Activated CD4-positive, alpha-beta T cell treated with anti-CD3 and anti-CD28 coated beads, Interleukin-2, amount 10 ng/mL, durations not matched to agents 24 days and 14 days (primary cell): ENCODE measurements at regions not wholly inside any gene's neighbourhood (a gene's known extent, or its start where the extent isn't known, plus 50 kb on each side); places are given as distances from the start of the nearest gene placed in this dataset.

Experiments used
- DNase-seq: peaks from one replicate; pipeline ENCODE4 v3.0.0; 2022
- H3K27ac Mint-ChIP-seq: one replicate; pipeline ENCODE4 v1.8.0; 2022; ENCODE audit warnings: mild to moderate bottlenecking, mixed read lengths
- H3K27me3 Mint-ChIP-seq: one replicate; pipeline ENCODE4 v1.8.0; 2022; ENCODE audit warnings: mixed read lengths
- H3K36me3 Mint-ChIP-seq: one replicate; pipeline ENCODE4 v1.8.0; 2022; ENCODE audit warnings: low read depth, mild to moderate bottlenecking, mixed read lengths
- H3K4me1 Mint-ChIP-seq: one replicate; pipeline ENCODE4 v1.8.0; 2021; ENCODE audit warnings: mixed read lengths
- H3K4me3 Mint-ChIP-seq: one replicate; pipeline ENCODE4 v1.8.0; 2022; ENCODE audit warnings: mild to moderate bottlenecking, moderate library complexity, mixed read lengths
- H3K9me3 Mint-ChIP-seq: one replicate; pipeline ENCODE4 v1.8.0; 2021; ENCODE audit warnings: mixed read lengths
- intact Hi-C: fragments of 100-400 bp; cut with micrococcal nuclease; formaldehyde crosslinking; loops from one replicate; pipeline ENCODE4 v1.15.1; 2023

DNA sequence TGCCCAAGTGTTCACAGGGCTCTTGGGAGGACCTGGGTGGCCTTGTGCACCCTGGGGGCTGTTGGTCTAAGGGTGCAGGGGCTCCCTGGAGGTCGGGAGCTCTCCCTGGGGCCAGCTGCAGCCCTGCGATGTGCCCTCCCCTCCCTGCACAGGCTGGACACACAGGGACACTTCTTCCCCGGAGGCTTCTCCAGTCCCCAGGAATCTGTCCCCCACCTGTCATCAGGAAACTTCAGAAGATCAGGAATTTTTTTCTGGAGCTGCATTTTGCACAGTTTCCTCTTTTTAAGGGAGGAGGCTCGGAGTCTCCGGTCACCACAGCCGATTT lies 66.9 kb upstream of the BHLHE23 start:
- H3K27ac Mint-ChIP-seq: no peak overlapping the region
- H3K4me3 Mint-ChIP-seq: no peak overlapping the region
- intact Hi-C loops: no loop called here
- H3K9me3 Mint-ChIP-seq: no peaks in the 10 kb centered on the region
- H3K36me3 Mint-ChIP-seq: no peaks in the 10 kb centered on the region
- H3K4me1 Mint-ChIP-seq: peaks cover 1% of the 10 kb centered on the region
- peaks cover 20% of the 10 kb centered on the region for H3K27me3 Mint-ChIP-seq
- DNase-seq: no peak

- no peak overlapping the region for H3K4me3 Mint-ChIP-seq
- DNase-seq: no peak
- peaks cover 1% of the 10 kb centered on the region for H3K4me1 Mint-ChIP-seq
- intact Hi-C loops: no loop called here
- H3K27me3 Mint-ChIP-seq: peaks cover 20% of the 10 kb centered on the region
- H3K27ac Mint-ChIP-seq: no peak overlapping the region
- no peaks in the 10 kb centered on the region for H3K36me3 Mint-ChIP-seq
- no peaks in the 10 kb centered on the region for H3K9me3 Mint-ChIP-seq
Measured at GRCh38 chr20:63072991-63073737, 66.4 kb upstream of the BHLHE23 start.

DNA sequence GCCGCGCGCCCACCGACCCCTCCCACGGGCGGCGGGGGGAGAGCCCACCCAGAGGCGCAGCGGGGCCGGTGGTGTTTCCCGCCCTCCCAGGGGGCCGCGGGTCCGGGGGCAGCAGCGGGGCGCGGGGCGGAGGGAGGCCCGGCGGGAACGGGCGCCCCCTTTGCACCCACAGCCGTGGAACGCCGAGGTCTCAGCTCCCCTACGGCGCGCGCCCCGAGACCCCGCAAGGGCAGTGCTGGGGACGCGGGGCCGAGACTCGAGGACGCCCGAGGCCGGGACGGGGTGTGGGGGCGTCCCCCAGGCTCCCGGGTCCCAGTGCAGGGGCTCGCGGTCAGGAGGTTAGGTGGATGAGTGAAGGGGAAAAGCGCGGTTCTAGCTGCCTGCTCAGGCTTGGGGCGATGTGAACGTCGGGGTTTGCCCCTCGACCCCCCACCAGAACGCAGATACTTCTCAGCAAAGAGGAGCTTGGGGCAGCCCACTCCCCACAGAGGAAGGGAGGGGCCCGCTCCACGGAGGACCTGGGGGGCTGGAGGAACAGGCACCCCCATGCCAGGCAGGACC lies 65.5 kb upstream of the BHLHE23 start:
- intact Hi-C loops: no loop called here
- H3K27ac Mint-ChIP-seq: no peak overlapping the region
- H3K9me3 Mint-ChIP-seq: no peaks in the 10 kb centered on the region
- no peak for DNase-seq
- no peak overlapping the region for H3K4me3 Mint-ChIP-seq
- H3K36me3 Mint-ChIP-seq: no peaks in the 10 kb centered on the region
- peaks cover 20% of the 10 kb centered on the region for H3K27me3 Mint-ChIP-seq
- peaks cover 1% of the 10 kb centered on the region for H3K4me1 Mint-ChIP-seq

GRCh38 chr20:63071541-63072181 lies 64.9 kb upstream of the BHLHE23 start:
- no peak overlapping the region for H3K27ac Mint-ChIP-seq
- intact Hi-C loops: no loop called here
- no peaks in the 10 kb centered on the region for H3K36me3 Mint-ChIP-seq
- H3K4me1 Mint-ChIP-seq: peaks cover 1% of the 10 kb centered on the region
- peaks cover 20% of the 10 kb centered on the region for H3K27me3 Mint-ChIP-seq
- no peak for DNase-seq
- no peaks in the 10 kb centered on the region for H3K9me3 Mint-ChIP-seq
- H3K4me3 Mint-ChIP-seq: no peak overlapping the region

DNA sequence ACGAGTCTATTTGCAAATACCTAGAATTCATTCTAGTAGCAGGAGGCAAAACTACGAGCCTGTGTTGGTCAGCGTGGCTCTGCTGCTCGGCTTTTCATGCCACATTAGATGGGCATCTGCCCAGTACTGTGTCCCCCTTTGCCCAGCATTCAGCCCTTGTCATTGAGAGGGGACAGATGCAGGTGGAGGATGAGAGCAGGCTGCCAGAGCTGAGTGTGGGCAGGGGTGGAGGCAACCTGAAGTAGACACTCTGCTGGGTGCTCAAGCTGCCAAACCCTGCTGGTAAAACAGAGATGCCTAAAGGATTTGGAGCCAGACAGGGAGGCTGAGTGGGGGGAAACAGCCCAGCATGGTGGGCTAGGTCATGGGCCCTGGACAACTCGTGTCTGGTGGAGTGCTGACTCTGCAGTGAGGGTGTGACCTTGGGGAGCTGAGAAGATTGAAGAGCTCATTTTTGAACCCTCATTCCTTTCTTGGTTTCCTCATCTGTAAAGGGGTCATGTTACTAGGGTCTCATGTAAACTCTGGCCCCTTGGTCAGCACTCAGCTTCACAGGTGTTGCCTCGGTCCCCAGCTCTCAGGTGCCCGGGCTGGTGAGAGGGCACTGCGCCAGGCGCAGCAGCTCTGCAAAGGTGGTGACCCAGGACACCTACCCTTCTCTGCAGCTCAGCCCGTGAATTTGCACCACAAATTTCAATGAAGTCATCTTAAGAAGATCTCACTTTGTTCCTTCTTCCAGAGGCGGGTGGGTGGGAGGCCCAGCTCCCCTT lies 64.2 kb upstream of the BHLHE23 start:
- H3K36me3 Mint-ChIP-seq: no peaks in the 10 kb centered on the region
- peaks cover 1% of the 10 kb centered on the region for H3K4me1 Mint-ChIP-seq
- no peak overlapping the region for H3K4me3 Mint-ChIP-seq
- intact Hi-C loops: no loop called here
- no peak for DNase-seq
- H3K9me3 Mint-ChIP-seq: no peaks in the 10 kb centered on the region
- peaks cover 20% of the 10 kb centered on the region for H3K27me3 Mint-ChIP-seq
- H3K27ac Mint-ChIP-seq: no peak overlapping the region

GRCh38 chr20:63070301-63070625 lies 63.5 kb upstream of the BHLHE23 start:
- Mint-ChIP-seq H3K9me3 (no peaks in the 10 kb centered on the region), H3K27ac (no peak overlapping the region), H3K36me3 (no peaks in the 10 kb centered on the region), H3K4me1 (peaks cover 1% of the 10 kb centered on the region), H3K4me3 (no peak overlapping the region), H3K27me3 (peaks cover 20% of the 10 kb centered on the region)
- intact Hi-C loops: no loop called here
- no peak for DNase-seq

DNA sequence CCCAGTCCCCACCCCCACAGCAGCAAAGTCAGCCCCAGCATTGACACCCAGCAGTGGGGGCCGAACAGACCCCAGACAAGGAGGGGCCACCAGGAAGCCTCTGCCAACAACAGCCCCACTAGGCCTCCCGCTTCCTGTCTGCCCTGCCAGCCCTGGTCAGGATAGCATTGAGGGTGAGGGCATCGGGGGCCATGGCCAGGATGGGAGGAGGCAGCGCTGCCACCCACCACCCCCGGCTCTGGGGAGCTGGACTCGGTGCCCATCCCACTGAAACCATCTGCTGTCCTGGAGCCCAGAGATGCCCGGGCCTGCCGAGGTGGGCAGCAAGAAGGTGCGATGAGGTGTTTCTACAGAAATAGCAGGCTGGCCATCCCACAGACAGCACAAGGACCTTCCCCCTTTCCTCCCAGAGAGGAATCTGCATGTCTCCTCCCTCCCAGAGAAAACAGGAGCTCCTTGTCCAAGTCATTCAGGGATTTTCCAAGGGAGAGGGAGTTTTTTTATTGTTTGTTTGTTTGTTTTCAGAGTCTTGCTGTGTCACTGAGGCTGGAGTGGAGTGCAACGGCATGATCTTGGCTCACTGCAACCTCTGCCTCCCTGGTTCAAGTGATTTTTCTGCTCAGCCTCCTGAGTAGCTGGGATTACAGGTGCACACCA lies 62.1 kb upstream of the BHLHE23 start:
- Mint-ChIP-seq H3K4me1 (peaks cover 1% of the 10 kb centered on the region), H3K9me3 (no peaks in the 10 kb centered on the region), H3K36me3 (no peaks in the 10 kb centered on the region), H3K27me3 (peaks cover 20% of the 10 kb centered on the region), H3K27ac (no peak overlapping the region), H3K4me3 (no peak overlapping the region)
- DNase-seq: no peak
- intact Hi-C loops: no loop called here

GRCh38 chr20:63067721-63068560 lies 61.2 kb upstream of the BHLHE23 start:
- DNase-seq: no peak
- H3K27ac Mint-ChIP-seq: no peak overlapping the region
- intact Hi-C loops: no loop called here
- H3K4me1 Mint-ChIP-seq: peaks cover 1% of the 10 kb centered on the region
- H3K9me3 Mint-ChIP-seq: no peaks in the 10 kb centered on the region
- H3K4me3 Mint-ChIP-seq: no peak overlapping the region
- H3K27me3 Mint-ChIP-seq: peaks cover 19% of the 10 kb centered on the region
- no peaks in the 10 kb centered on the region for H3K36me3 Mint-ChIP-seq

GRCh38 chr20:63067266-63067635 lies 60.5 kb upstream of the BHLHE23 start:
- H3K4me3 Mint-ChIP-seq: no peak overlapping the region
- no peak for DNase-seq
- intact Hi-C loops: no loop called here
- H3K4me1 Mint-ChIP-seq: no peaks in the 10 kb centered on the region
- no peak overlapping the region for H3K27ac Mint-ChIP-seq
- peaks cover 13% of the 10 kb centered on the region for H3K27me3 Mint-ChIP-seq
- H3K36me3 Mint-ChIP-seq: no peaks in the 10 kb centered on the region
- no peaks in the 10 kb centered on the region for H3K9me3 Mint-ChIP-seq

DNA sequence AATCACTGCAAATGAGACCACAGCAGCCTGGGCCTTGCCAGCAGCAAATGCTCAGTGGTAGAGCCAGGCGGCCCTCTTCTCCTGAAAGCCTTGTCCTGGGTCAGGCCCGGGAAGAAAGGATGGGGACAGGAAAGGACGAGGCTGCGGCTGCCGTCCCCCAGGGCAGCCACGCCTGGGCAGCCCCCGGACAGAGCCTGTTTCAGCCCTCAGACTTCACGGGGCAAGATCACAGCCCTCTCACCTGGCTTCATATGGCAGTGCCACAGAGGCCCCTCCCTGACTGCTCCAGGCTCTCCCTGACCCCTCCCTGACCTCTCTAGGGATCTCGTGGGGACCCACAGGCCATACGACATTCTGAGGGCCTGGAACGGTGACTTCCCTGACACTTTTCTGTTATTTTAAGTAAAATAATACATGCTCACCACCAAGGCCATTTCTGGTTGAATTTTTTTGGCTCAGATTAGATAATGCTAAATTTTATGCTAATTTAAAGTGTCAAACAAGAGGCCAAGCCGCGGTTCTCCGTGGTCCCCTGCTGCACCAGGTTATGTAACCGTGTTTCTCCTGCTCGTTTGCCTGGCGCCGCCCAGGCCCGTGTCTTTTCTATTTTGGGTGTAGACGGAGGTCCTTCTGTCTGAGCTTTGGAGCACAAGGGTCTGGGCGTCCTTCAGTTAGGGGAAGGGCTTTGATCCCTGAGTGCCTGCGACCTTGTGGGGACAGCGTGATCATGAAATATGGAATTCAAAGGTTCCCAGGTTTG lies 59.9 kb upstream of the BHLHE23 start:
- Mint-ChIP-seq H3K36me3 (no peaks in the 10 kb centered on the region), H3K4me1 (no peaks in the 10 kb centered on the region), H3K4me3 (no peak overlapping the region), H3K27me3 (peaks cover 12% of the 10 kb centered on the region), H3K9me3 (peaks cover under 1% of the 10 kb centered on the region), H3K27ac (no peak overlapping the region)
- intact Hi-C loops: no loop called here
- no peak for DNase-seq

DNA sequence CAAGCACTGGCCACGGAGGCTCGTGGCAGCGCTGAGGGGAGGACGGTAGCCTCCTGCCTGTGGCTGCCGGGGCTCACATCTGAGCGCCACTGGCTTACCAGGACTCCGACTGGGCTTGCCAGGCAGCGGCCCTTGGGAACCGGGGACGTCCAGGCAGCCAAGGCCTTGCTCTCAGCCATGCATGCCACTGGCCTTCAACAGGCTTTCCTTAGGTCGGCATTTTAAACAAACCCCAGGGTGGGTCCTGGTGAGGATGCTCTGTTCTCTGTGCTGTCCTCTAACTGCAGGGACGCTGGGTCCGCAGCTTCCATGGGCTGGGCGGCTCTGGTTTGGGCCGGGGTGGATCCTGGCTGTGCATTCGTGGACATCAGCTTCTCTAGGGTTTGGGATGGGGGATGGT lies 59.1 kb upstream of the BHLHE23 start:
- peaks cover 7% of the 10 kb centered on the region for H3K9me3 Mint-ChIP-seq
- H3K36me3 Mint-ChIP-seq: no peaks in the 10 kb centered on the region
- peaks cover 5% of the 10 kb centered on the region for H3K27me3 Mint-ChIP-seq
- intact Hi-C loops: no loop called here
- DNase-seq: no peak
- H3K4me1 Mint-ChIP-seq: no peaks in the 10 kb centered on the region
- H3K4me3 Mint-ChIP-seq: no peak overlapping the region
- H3K27ac Mint-ChIP-seq: no peak overlapping the region

DNA sequence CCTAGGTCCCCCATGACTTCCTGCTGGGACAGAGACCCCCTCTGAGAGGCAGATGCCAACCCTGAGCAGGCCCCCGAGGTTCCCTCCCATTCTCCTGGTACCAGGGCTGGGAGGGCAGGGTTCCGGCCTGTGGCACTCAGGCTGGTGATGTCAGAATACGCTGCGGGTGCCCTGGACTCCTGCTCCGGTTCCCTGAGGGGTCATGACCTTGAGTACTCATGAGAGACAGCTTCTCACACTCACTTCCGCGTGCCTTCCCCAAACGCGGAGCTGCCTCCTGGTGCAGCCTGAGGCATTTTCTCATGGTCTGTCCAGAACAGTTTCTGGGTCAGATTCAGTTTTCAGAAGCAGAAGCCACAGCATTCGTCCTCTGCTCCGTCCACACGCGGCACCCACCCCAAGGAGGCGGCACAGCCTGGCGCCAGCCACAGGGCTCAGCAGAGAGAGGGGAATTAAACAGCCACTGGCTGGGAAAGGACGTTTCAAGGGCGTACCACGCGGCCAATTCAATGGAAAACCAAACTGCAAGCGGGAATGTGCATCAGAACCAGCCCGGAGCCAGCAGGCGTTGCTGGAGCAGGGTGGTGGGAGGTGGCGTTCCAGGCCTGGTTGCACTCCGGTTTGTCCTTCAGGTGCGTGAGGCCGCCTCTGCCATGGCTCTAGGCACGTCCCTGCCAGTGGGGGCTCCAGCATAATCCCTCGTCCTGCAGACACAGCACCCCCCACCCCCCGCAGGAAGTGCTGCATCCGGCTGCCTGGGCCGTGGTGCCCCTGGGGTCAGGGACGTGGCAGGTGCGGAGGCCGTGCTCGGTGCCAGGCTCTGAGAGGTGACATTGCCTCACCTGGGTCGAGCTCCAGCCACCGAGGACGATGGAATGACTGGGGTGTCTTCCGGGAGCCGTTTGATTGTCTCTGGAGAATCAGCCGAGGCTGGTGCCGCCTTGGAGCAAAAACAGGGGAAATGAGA lies 58.3 kb upstream of the BHLHE23 start:
- H3K9me3 Mint-ChIP-seq: peaks cover 7% of the 10 kb centered on the region
- DNase-seq: no peak
- H3K27me3 Mint-ChIP-seq: no peaks in the 10 kb centered on the region
- H3K27ac Mint-ChIP-seq: no peak overlapping the region
- intact Hi-C loops: no loop called here
- no peaks in the 10 kb centered on the region for H3K4me1 Mint-ChIP-seq
- no peak overlapping the region for H3K4me3 Mint-ChIP-seq
- no peaks in the 10 kb centered on the region for H3K36me3 Mint-ChIP-seq
